ENCODE measurements at regions not wholly inside any gene's neighbourhood (a gene's known extent, or its start where the extent isn't known, plus 50 kb on each side); places are given as distances from the start of the nearest gene placed in this dataset.

- DNase-seq (no peak), ATAC-seq (peak; percentile 56)
- Histone ChIP-seq H3K27ac (no peak overlapping the region), H3K9me3 (peaks cover 4% of the 10 kb centered on the region), H3K4me1 (no peaks in the 10 kb centered on the region), H3K4me3 (no peak overlapping the region), H3K36me3 (no peaks in the 10 kb centered on the region), H3K27me3 (peaks cover 7% of the 10 kb centered on the region)
- intact Hi-C loops (cut with DNase I), result no loop called here
- TF ChIP-seq, protein P1, sequence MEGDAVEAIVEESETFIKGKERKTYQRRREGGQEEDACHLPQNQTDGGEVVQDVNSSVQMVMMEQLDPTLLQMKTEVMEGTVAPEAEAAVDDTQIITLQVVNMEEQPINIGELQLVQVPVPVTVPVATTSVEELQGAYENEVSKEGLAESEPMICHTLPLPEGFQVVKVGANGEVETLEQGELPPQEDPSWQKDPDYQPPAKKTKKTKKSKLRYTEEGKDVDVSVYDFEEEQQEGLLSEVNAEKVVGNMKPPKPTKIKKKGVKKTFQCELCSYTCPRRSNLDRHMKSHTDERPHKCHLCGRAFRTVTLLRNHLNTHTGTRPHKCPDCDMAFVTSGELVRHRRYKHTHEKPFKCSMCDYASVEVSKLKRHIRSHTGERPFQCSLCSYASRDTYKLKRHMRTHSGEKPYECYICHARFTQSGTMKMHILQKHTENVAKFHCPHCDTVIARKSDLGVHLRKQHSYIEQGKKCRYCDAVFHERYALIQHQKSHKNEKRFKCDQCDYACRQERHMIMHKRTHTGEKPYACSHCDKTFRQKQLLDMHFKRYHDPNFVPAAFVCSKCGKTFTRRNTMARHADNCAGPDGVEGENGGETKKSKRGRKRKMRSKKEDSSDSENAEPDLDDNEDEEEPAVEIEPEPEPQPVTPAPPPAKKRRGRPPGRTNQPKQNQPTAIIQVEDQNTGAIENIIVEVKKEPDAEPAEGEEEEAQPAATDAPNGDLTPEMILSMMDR (IDR thresholded peaks at IDR 0.05), result no peak
Measured at GRCh38 chr22:27445881-27446280, 355.7 kb downstream of the MN1 start.

DNA sequence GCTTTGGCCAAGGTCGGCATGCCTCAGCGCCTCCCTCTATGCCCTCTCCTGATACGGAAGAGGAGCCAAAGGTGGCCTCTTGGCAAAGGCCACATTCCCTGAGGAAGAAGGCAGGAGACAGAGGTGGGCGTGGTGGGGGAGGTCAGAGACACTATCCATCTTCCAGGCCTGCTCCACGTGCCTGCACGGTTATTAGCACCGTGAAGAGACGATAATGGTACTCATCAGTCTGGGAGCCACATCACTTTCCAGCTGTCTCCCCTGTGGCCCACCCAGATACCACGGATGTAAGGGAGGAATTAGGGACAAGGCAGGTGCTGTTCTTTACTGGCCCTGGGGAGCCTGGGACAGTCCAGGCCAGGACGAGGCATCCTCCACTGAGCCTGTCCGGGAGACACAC, 354.3 kb downstream of the MN1 start:
- no peak overlapping the region for H3K4me3 ChIP-seq
- intact Hi-C loops (cut with DNase I), result no loop called here
- ATAC-seq (no peak), DNase-seq (no peak)
- no peaks in the 10 kb centered on the region for H3K36me3 ChIP-seq
- H3K9me3 ChIP-seq, result peaks cover 4% of the 10 kb centered on the region
- TF ChIP-seq, protein P1 (IDR thresholded peaks at IDR 0.05), result no peak
- H3K27ac ChIP-seq, result no peak overlapping the region
- peaks cover 7% of the 10 kb centered on the region for H3K27me3 ChIP-seq
- no peaks in the 10 kb centered on the region for H3K4me1 ChIP-seq

DNA sequence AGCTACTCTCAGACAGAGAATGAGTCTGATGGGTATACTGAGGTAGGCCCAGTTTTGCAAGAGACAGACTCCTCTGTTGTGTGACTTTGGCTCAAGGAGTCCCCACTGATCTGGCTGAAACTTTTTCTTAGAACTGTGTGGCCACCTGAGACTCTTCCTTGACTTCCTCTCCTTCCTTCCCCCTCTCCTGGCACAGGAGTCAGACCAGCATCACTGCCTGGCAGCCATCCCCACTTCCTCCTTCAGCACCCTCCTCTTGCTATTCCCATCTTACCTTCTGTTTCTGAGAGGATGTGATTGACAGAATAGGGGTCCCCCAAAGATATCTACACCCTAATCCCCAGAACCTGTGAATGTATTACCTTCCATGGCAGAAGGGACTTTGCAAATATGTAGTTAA, 351.1 kb downstream of the MN1 start:
- H3K4me1 ChIP-seq, result no peaks in the 10 kb centered on the region
- TF ChIP-seq, protein P1 (IDR thresholded peaks at IDR 0.05), result no peak
- DNase-seq, result no peak

DNA sequence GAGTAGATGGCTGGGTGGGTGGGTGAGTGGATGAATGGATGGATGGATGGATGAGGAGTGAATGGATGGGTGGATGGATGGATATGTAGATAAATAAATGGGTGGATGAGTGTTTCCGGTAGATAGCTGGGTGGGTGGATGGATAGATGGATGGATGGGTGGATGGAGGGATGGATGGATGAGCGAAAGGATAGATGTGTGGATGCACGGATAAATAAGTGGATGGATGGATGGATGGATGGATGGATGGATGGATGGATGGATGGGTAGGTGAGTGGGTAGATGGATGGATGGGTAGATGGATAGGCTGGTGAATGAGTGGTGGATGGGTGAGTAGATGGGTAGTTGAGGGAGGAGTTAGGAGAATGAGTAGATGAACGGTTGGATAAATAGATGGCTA, 349.3 kb downstream of the MN1 start:
- no peak overlapping the region for H3K27ac ChIP-seq
- H3K4me3 ChIP-seq, result no peak overlapping the region
- no peaks in the 10 kb centered on the region for H3K4me1 ChIP-seq
- ATAC-seq (no peak), DNase-seq (no peak)
- no peaks in the 10 kb centered on the region for H3K36me3 ChIP-seq
- TF ChIP-seq, protein P1 (IDR thresholded peaks at IDR 0.05), result no peak
- H3K9me3 ChIP-seq, result peaks cover 4% of the 10 kb centered on the region
- no peaks in the 10 kb centered on the region for H3K27me3 ChIP-seq
- intact Hi-C loops (cut with DNase I), result no loop called here

More for the DNA sequence above, 351.1 kb downstream of the MN1 start:
- no peak overlapping the region for H3K27ac ChIP-seq
- no peaks in the 10 kb centered on the region for H3K36me3 ChIP-seq
- no peak for ATAC-seq
- intact Hi-C loops (cut with DNase I), result no loop called here
- no peak overlapping the region for H3K4me3 ChIP-seq
- H3K9me3 ChIP-seq, result peaks cover 4% of the 10 kb centered on the region
- H3K27me3 ChIP-seq, result no peaks in the 10 kb centered on the region

GRCh38 chr22:27452922-27453321, 348.6 kb downstream of the MN1 start:
- DNase-seq, result no peak
- intact Hi-C loops (cut with DNase I), result no loop called here

More at GRCh38 chr22:27452922-27453321, 348.6 kb downstream of the MN1 start:
- no peak for ATAC-seq
- peaks cover 4% of the 10 kb centered on the region for H3K9me3 ChIP-seq
- H3K4me3 ChIP-seq, result no peak overlapping the region
- H3K36me3 ChIP-seq, result no peaks in the 10 kb centered on the region
- no peak overlapping the region for H3K27ac ChIP-seq
- H3K4me1 ChIP-seq, result no peaks in the 10 kb centered on the region
- no peaks in the 10 kb centered on the region for H3K27me3 ChIP-seq
- TF ChIP-seq, protein P1 (IDR thresholded peaks at IDR 0.05), result no peak
